H1 (cell line): ENCODE measurements at regions not wholly inside any gene's neighbourhood (a gene's known extent, or its start where the extent isn't known, plus 50 kb on each side); places are given as distances from the start of the nearest gene placed in this dataset.

ENCODE experiments used
- CTCF ChIA-PET: fragments of 300-600 bp; sonication (Branson Sonifier 250); formaldehyde crosslinking; loops from one replicate; lab custom pipeline; 2021; ENCODE audit not compliant: partially characterized antibody; lab: Charles Lee
- POLR2A ChIA-PET: fragments of 300-600 bp; sonication (Branson Sonifier 250); formaldehyde crosslinking; loops from one replicate; lab custom pipeline; 2021; ENCODE audit warnings: inconsistent platforms; ENCODE audit not compliant: partially characterized antibody; lab: Charles Lee
- DNase-seq, 2 experiments: peaks; one replicate each; pipeline versions ENCODE4 v3.0.0 to v3.0.0-alpha.2; 2010 to 2022; ENCODE audit warnings: low spot score in 2 of 2, low read depth in 1 of 2, mixed read lengths in 1 of 2
- FAIRE-seq: peaks from 2 replicates; lab custom pipeline; 2011; peaks lifted over from hg19 to GRCh38; lab: Jason Lieb, UNC
- H2AFZ ChIP-seq: 2 replicates; pipeline ENCODE4 v1.8.1; 2012; ENCODE audit warnings: low read length, inconsistent platforms
- H2AK5ac ChIP-seq: 2 replicates; pipeline ENCODE4 v1.6.1; 2013; ENCODE audit warnings: low read depth, low read length
- H2BK120ac ChIP-seq: replicated peaks from 2 replicates; pipeline ENCODE3; 2013; ENCODE audit warnings: low read depth, low read length, inconsistent platforms
- H2BK12ac ChIP-seq: 2 replicates; pipeline ENCODE4 v1.6.1; 2013; ENCODE audit warnings: low read depth, low read length
- H2BK15ac ChIP-seq: 2 replicates; pipeline ENCODE4 v1.6.1; 2013; ENCODE audit warnings: low read length
- H2BK20ac ChIP-seq: 2 replicates; pipeline ENCODE4 v1.6.1; 2013; ENCODE audit warnings: low read length
- H2BK5ac ChIP-seq: 2 replicates; pipeline ENCODE4 v1.6.1; 2013; ENCODE audit warnings: low read depth, low read length
- H3K14ac ChIP-seq: 2 replicates; pipeline ENCODE4 v1.6.1; 2013; ENCODE audit warnings: inconsistent platforms; ENCODE audit not compliant: insufficient read length
- H3K18ac ChIP-seq: 2 replicates; pipeline ENCODE4 v1.6.1; 2013; ENCODE audit warnings: low read length; ENCODE audit errors: extremely low read depth
- H3K23ac ChIP-seq: 2 replicates; pipeline ENCODE4 v1.6.1; 2013; ENCODE audit warnings: inconsistent platforms; ENCODE audit not compliant: insufficient read length
- H3K23me2 ChIP-seq: 2 replicates; pipeline ENCODE4 v1.6.1; 2013; ENCODE audit warnings: low read depth, low read length
- H3K27ac ChIP-seq: 2 replicates; pipeline ENCODE4 v1.6.1; 2011; ENCODE audit warnings: low read depth, low read length, inconsistent platforms
- H3K27me3 ChIP-seq, 4 experiments: replicated peaks in 1 of 4; 1 replicate in 1 of 4; 2 replicates in 3 of 4; pipeline versions ENCODE4 v1.6.1 to v1.8.1; 2011 to 2013; ENCODE audit warnings: low read length in 3 of 4, mild to moderate bottlenecking in 3 of 4, inconsistent platforms in 2 of 4, mixed read lengths in 2 of 4, moderate library complexity in 1 of 4; ENCODE audit not compliant: control insufficient read depth in 3 of 4, insufficient read depth in 3 of 4; ENCODE audit errors: extremely low read depth in 1 of 4
- H3K36me3 ChIP-seq, 4 experiments: 2 replicates each; pipeline versions ENCODE4 v1.6.1 to v1.8.1; 2011 to 2013; ENCODE audit warnings: mild to moderate bottlenecking in 4 of 4, low read length in 3 of 4, moderate library complexity in 2 of 4, control low read depth in 1 of 4, inconsistent platforms in 1 of 4; ENCODE audit not compliant: insufficient read depth in 4 of 4, control insufficient read depth in 2 of 4
- H3K4ac ChIP-seq: replicated peaks from 2 replicates; pipeline ENCODE3; 2013; ENCODE audit warnings: low read length, low read depth, mixed read lengths, inconsistent platforms; ENCODE audit not compliant: insufficient read length
- H3K4me1 ChIP-seq, 4 experiments: replicated peaks in 1 of 4; 1 replicate in 1 of 4; 2 replicates in 3 of 4; pipeline versions ENCODE4 v1.6.1 to v1.8.1; 2011 to 2013; ENCODE audit warnings: low read length in 3 of 4, inconsistent platforms in 2 of 4, mixed read lengths in 1 of 4; ENCODE audit not compliant: insufficient read depth in 4 of 4, control insufficient read depth in 3 of 4
- H3K4me2 ChIP-seq, 2 experiments: 2 replicates each; pipeline versions ENCODE4 v1.6.1 to v1.8.1; 2011 to 2013; ENCODE audit warnings: low read depth in 2 of 2, low read length in 2 of 2, control low read depth in 1 of 2, inconsistent platforms in 1 of 2, mild to moderate bottlenecking in 1 of 2; ENCODE audit not compliant: insufficient read depth in 1 of 2
- H3K4me3 ChIP-seq, 4 experiments: fragments of 200-600, 300-600 bp in 1 of 4; sonication (generic), shearing (Covaris generic), sonication (Bioruptor Twin) in 1 of 4; 2 replicates each; pipeline versions ENCODE4 v1.5.1 to v1.8.1; 2011 to 2016; ENCODE audit warnings: low read length in 4 of 4, low read depth in 3 of 4, control low read depth in 2 of 4, inconsistent platforms in 2 of 4, mild to moderate bottlenecking in 2 of 4, mixed read lengths in 1 of 4, moderate library complexity in 1 of 4; ENCODE audit not compliant: insufficient read depth in 2 of 4; ENCODE audit errors: extremely low read depth in 1 of 4
- H3K56ac ChIP-seq: replicated peaks from 2 replicates; pipeline ENCODE3; 2013; ENCODE audit warnings: low read depth, mild to moderate bottlenecking, mixed read lengths, low read length, inconsistent platforms; ENCODE audit not compliant: insufficient read length
- H3K79me1 ChIP-seq: 2 replicates; pipeline ENCODE4 v1.6.1; 2013; ENCODE audit warnings: low read depth, low read length, control low read depth
- H3K79me2 ChIP-seq, 2 experiments: 2 replicates each; pipeline versions ENCODE4 v1.6.1 to v1.8.1; 2012 to 2013; ENCODE audit warnings: low read length in 2 of 2, mild to moderate bottlenecking in 2 of 2, inconsistent platforms in 1 of 2; ENCODE audit not compliant: insufficient read depth in 2 of 2, control insufficient read depth in 1 of 2
- H3K9ac ChIP-seq, 4 experiments: replicated peaks in 1 of 4; 1 replicate in 1 of 4; 2 replicates in 3 of 4; pipeline versions ENCODE4 v1.6.1 to v1.8.1; 2011 to 2013; ENCODE audit warnings: low read depth in 3 of 4, low read length in 3 of 4, control low read depth in 2 of 4, mild to moderate bottlenecking in 2 of 4, moderate library complexity in 2 of 4, inconsistent platforms in 1 of 4; ENCODE audit errors: extremely low read depth in 1 of 4
- H3K9me3 ChIP-seq, 2 experiments: 2 replicates each; pipeline versions ENCODE4 v1.6.1 to v1.8.1; 2012 to 2013; ENCODE audit warnings: mild to moderate bottlenecking in 2 of 2, moderate library complexity in 2 of 2, control low read depth in 1 of 2, inconsistent platforms in 1 of 2, low read depth in 1 of 2, low read length in 1 of 2, mixed read lengths in 1 of 2; ENCODE audit not compliant: insufficient read depth in 2 of 2
- H4K20me1 ChIP-seq, 2 experiments: replicated peaks in 1 of 2; 2 replicates each; pipeline versions ENCODE3 to v1.8.1; 2011 to 2013; ENCODE audit warnings: inconsistent platforms in 2 of 2, low read length in 2 of 2, mild to moderate bottlenecking in 1 of 2; ENCODE audit not compliant: insufficient read depth in 2 of 2, control insufficient read depth in 1 of 2
- H4K5ac ChIP-seq: 2 replicates; pipeline ENCODE4 v1.6.1; 2013; ENCODE audit warnings: low read length, low read depth, mixed read lengths, inconsistent platforms; ENCODE audit not compliant: insufficient read length
- H4K8ac ChIP-seq: 2 replicates; pipeline ENCODE4 v1.8.0; 2013; ENCODE audit warnings: mild to moderate bottlenecking, moderate library complexity, low read length, inconsistent platforms; ENCODE audit not compliant: insufficient read depth; ENCODE audit errors: extremely low read depth
- H4K91ac ChIP-seq: replicated peaks from 2 replicates; pipeline ENCODE3; 2013; ENCODE audit warnings: low read length, mixed read lengths, inconsistent platforms; ENCODE audit not compliant: insufficient read length
- ASH2L ChIP-seq: fragments of 200-600, 300-600 bp; sonication (generic); IDR thresholded peaks from one replicate; pipeline ENCODE4 v1.7.1; 2017; ENCODE audit warnings: low read length
- BACH1 ChIP-seq: IDR thresholded peaks from 2 replicates; pipeline ENCODE4 v1.6.1; 2012; ENCODE audit warnings: low read length, improper control_type of control experiment
- BCL11A ChIP-seq, 2 experiments: IDR thresholded peaks; one replicate each; pipeline ENCODE4 v1.6.1; 2011; ENCODE audit warnings: low read depth in 2 of 2, low read length in 2 of 2, mild to moderate bottlenecking in 2 of 2
- EP300 ChIP-seq, 2 experiments: IDR thresholded peaks; 1 replicate in 1 of 2; 2 replicates in 1 of 2; pipeline ENCODE4 v1.6.1; 2011 to 2012; ENCODE audit warnings: low read depth in 2 of 2, low read length in 2 of 2, mild to moderate bottlenecking in 2 of 2, borderline replicate concordance in 1 of 2, inconsistent platforms in 1 of 2, moderate library complexity in 1 of 2
- JUN ChIP-seq: IDR thresholded peaks from 2 replicates; pipeline ENCODE4 v1.6.1; 2011; ENCODE audit warnings: low read depth, mild to moderate bottlenecking, improper control_type of control experiment, low read length
- JUND ChIP-seq: IDR thresholded peaks from 2 replicates; pipeline ENCODE4 v1.6.1; 2011; ENCODE audit warnings: mild to moderate bottlenecking, improper control_type of control experiment, low read length
- MAFK ChIP-seq: IDR thresholded peaks from 2 replicates; pipeline ENCODE4 v1.6.1; 2012; ENCODE audit warnings: low read depth, mild to moderate bottlenecking, improper control_type of control experiment, low read length
- RAD21 ChIP-seq, 2 experiments: IDR thresholded peaks in 1 of 2; conservative IDR thresholded peaks in 1 of 2; 2 replicates each; pipeline ENCODE4 v1.6.1; 2011; ENCODE audit warnings: low read depth in 2 of 2, low read length in 2 of 2, improper control_type of control experiment in 1 of 2, inconsistent platforms in 1 of 2, mild to moderate bottlenecking in 1 of 2, moderate library complexity in 1 of 2
- RXRA ChIP-seq: IDR thresholded peaks from 2 replicates; pipeline ENCODE4 v1.6.1; 2011; ENCODE audit warnings: low read depth, mild to moderate bottlenecking, low read length, moderate library complexity; ENCODE audit not compliant: insufficient read depth
- SP2 ChIP-seq: IDR thresholded peaks from 2 replicates; pipeline ENCODE4 v1.6.1; 2012; ENCODE audit warnings: mild to moderate bottlenecking, low read length, inconsistent platforms
- TBP ChIP-seq: IDR thresholded peaks from 2 replicates; pipeline ENCODE4 v1.6.1; 2011; ENCODE audit warnings: low read depth, low read length, improper control_type of control experiment
- USF2 ChIP-seq: IDR thresholded peaks from 2 replicates; pipeline ENCODE4 v1.6.1; 2011; ENCODE audit warnings: low read length, improper control_type of control experiment
- YY1 ChIP-seq: IDR thresholded peaks from 2 replicates; pipeline ENCODE4 v1.6.1; 2011; ENCODE audit warnings: low read depth, mild to moderate bottlenecking, low read length
- WGBS, 2 experiments: shearing (Covaris generic) in 1 of 2; methylation state at CpG; one replicate each; pipeline versions ENCODE4 v1.1.6 to v1.1.7; 2013 to 2015; ENCODE audit warnings: low lambda C conversion rate in 2 of 2, mixed read lengths in 2 of 2, inconsistent platforms in 1 of 2, low coverage in 1 of 2, missing lambda C conversion rate in 1 of 2; ENCODE audit not compliant: insufficient replicate concordance in 2 of 2, insufficient coverage in 1 of 2, insufficient read length in 1 of 2; ENCODE audit errors: extremely low coverage in 1 of 2, missing lambda C conversion rate in 1 of 2; 5-methylcytosine and 5-hydroxymethylcytosine counted together

- POLR2A ChIA-PET, result no interaction called here
- Histone ChIP-seq H4K8ac (no peak overlapping the region), H2BK12ac (no peak overlapping the region)
- no peak for TF ChIP-seq USF2
- TF ChIP-seq SP2, result no peak
- TF ChIP-seq JUN, result no peak
- TF ChIP-seq ASH2L, result no peak
- no peak for TF ChIP-seq TBP
- no peak for TF ChIP-seq RXRA
- TF ChIP-seq BCL11A (IDR thresholded peaks at IDR 0.05; ENCODE audit: low read depth in 2 of 2, low read length in 2 of 2), result no peak
- TF ChIP-seq YY1, result no peak
- TF ChIP-seq MAFK, result no peak
- no peak for TF ChIP-seq JUND
- TF ChIP-seq RAD21 (IDR thresholded peaks at IDR 0.05 in 1 of 2, conservative IDR thresholded peaks at IDR 0.05 in 1 of 2; ENCODE audit: low read depth in 2 of 2, low read length in 2 of 2), result no peak
- TF ChIP-seq BACH1, result no peak
- TF ChIP-seq EP300 (IDR thresholded peaks at IDR 0.05; ENCODE audit: borderline replicate concordance in 1 of 2, low read depth in 2 of 2, low read length in 2 of 2), result no peak
Measured at GRCh38 chr3:188026191-188026968, 127.6 kb upstream of the LPP start.

More at GRCh38 chr3:188026191-188026968, 127.6 kb upstream of the LPP start:
- Histone ChIP-seq H3K27me3 (no peaks in the 10 kb centered on the region), H2BK15ac (no peak overlapping the region), H3K79me1 (no peaks in the 10 kb centered on the region), H3K36me3 (no peaks in the 10 kb centered on the region), H3K23ac (no peak overlapping the region), H2BK5ac (no peak overlapping the region), H4K5ac (no peak overlapping the region), H2BK20ac (no peak overlapping the region), H3K18ac (no peak overlapping the region), H3K79me2 (no peaks in the 10 kb centered on the region), H4K91ac (no peak overlapping the region), H2BK120ac (no peak overlapping the region), H3K56ac (no peak overlapping the region), H3K4me1 (no peaks in the 10 kb centered on the region), H4K20me1 (no peaks in the 10 kb centered on the region), H3K9ac (no peak overlapping the region), H3K4me3 (no peak overlapping the region), H3K27ac (no peak overlapping the region), H3K23me2 (no peaks in the 10 kb centered on the region), H2AFZ (no peak overlapping the region), H3K9me3 (no peaks in the 10 kb centered on the region), H3K14ac (no peak overlapping the region), H3K4ac (no peak overlapping the region), H2AK5ac (no peak overlapping the region), H3K4me2 (no peak overlapping the region)
- no peak for DNase-seq
- CTCF ChIA-PET, result no interaction called here
- FAIRE-seq, result no peak
- WGBS, 2 experiments, result 89% methylated on average over 3 of the region's 3 CpGs; no CpG with 5 or more reads in 1 of the 2 experiments
